ENCODE measurements at regions not wholly inside any gene's neighbourhood (a gene's known extent, or its start where the extent isn't known, plus 50 kb on each side); places are given as distances from the start of the nearest gene placed in this dataset.

DNA sequence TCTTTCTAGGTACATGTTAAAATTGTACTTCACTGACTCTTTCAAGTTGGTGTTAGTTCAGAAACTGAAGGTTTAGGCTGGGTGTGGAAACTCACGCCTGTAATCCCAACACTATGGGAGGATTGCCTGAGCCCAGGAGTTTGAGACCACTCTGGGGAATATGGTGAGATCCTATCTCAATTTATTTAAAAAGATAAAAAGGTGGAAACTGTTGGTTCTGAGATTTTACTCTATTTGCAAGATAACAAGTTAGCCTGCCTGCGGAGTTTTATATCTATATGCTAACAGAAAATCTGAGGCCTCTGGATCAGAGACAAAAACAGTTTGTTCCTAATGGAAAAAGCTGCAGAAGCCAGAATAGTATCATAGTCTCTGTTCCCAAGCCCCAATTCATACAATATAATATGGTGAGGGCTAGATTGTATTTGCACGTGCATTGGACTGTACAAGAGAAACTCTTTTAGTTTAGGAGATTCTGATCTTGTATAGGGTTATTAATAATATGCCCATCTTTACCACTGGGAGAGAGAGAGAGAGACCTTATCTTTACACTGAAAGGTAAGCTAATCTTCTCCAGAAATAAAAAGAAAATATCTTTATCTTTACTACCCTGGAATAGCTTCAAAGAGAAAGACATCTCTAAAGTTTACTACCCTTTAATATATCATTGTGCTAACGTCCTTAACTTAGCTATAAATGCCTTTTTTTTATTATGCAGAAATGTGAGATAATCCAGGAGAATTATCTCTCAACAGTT, 1267.6 kb downstream of the OTOL1 start:
- Histone ChIP-seq H3K4me3 (no peak overlapping the region), H3K36me3 (no peaks in the 10 kb centered on the region), H3K27me3 (ENCODE audit: low read depth) (no peaks in the 10 kb centered on the region), H3K27ac (no peak overlapping the region), H3K4me1 (no peaks in the 10 kb centered on the region), H3K9me3 (no peaks in the 10 kb centered on the region)
- intact Hi-C loops (cut with DNase I): no loop called here
- ATAC-seq: no peak
- TF ChIP-seq, protein P1, sequence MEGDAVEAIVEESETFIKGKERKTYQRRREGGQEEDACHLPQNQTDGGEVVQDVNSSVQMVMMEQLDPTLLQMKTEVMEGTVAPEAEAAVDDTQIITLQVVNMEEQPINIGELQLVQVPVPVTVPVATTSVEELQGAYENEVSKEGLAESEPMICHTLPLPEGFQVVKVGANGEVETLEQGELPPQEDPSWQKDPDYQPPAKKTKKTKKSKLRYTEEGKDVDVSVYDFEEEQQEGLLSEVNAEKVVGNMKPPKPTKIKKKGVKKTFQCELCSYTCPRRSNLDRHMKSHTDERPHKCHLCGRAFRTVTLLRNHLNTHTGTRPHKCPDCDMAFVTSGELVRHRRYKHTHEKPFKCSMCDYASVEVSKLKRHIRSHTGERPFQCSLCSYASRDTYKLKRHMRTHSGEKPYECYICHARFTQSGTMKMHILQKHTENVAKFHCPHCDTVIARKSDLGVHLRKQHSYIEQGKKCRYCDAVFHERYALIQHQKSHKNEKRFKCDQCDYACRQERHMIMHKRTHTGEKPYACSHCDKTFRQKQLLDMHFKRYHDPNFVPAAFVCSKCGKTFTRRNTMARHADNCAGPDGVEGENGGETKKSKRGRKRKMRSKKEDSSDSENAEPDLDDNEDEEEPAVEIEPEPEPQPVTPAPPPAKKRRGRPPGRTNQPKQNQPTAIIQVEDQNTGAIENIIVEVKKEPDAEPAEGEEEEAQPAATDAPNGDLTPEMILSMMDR (IDR thresholded peaks at IDR 0.05): no peak
- DNase-seq: no peak

DNA sequence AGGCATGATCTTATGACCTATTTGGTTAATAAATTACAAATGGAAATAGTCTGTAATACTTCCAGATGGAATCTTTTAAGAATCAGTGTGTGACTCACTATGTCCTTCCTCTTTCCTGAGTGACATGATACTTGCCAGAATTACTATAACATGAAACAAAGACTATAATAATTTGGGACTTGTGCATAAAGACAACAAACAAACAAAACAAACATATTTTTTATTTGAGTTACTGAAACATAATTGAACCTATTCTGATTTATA, 1268.1 kb downstream of the OTOL1 start:
- no peaks in the 10 kb centered on the region for H3K36me3 ChIP-seq
- no peaks in the 10 kb centered on the region for H3K27me3 ChIP-seq (ENCODE audit: low read depth)
- no peaks in the 10 kb centered on the region for H3K4me1 ChIP-seq
- no peaks in the 10 kb centered on the region for H3K9me3 ChIP-seq
- DNase-seq: no peak
- no peak overlapping the region for H3K27ac ChIP-seq
- intact Hi-C loops (cut with DNase I): no loop called here
- no peak overlapping the region for H3K4me3 ChIP-seq
- TF ChIP-seq, protein P1 (IDR thresholded peaks at IDR 0.05): no peak
- no peak for ATAC-seq

DNA sequence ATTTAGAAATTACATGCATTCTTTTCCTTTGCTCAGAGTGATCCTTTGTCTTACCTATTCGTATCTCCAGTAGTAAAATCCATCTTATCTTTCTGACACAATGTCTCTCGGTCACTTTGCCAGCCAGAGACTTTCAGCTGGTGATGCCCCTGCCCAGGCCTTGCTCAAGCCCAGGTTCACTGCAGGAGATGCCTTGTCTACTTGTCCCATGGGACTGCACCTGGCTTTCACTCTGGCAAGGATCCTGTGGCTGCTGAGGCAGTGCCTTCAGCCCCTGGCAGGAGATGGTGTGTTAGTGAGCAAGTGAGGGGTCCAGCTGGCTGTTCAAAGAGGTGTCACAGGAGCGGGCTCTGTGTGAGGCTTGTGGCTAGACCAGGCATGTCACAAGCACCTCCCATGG, 1268.9 kb downstream of the OTOL1 start:
- intact Hi-C loops (cut with DNase I): no loop called here
- H3K4me1 ChIP-seq: no peaks in the 10 kb centered on the region
- no peak overlapping the region for H3K27ac ChIP-seq
- no peaks in the 10 kb centered on the region for H3K9me3 ChIP-seq
- H3K36me3 ChIP-seq: no peaks in the 10 kb centered on the region
- no peaks in the 10 kb centered on the region for H3K27me3 ChIP-seq (ENCODE audit: low read depth)
- ATAC-seq (no peak), DNase-seq (no peak)
- TF ChIP-seq, protein P1 (IDR thresholded peaks at IDR 0.05): no peak
- H3K4me3 ChIP-seq: no peak overlapping the region

DNA sequence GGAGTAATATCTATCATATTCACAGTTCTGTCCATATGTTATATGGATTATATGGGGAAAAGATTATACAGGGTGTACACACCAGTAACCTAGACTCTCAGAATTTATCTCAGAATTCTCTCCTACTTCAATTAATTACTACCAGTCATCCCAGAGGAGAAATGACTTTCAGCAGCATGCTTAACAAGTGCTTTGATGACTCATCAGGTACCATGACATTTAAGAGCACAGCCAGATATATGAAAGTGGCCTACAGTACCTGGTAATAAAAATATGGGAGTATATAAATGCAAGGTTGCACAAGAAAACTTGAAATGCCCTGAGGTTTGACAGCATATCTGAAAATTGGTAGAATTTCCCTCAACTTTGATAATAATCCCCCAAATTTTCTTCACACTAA, 1273.0 kb downstream of the OTOL1 start:
- no peak for ATAC-seq
- intact Hi-C loops (cut with DNase I): no loop called here
- no peaks in the 10 kb centered on the region for H3K27me3 ChIP-seq (ENCODE audit: low read depth)

DNA sequence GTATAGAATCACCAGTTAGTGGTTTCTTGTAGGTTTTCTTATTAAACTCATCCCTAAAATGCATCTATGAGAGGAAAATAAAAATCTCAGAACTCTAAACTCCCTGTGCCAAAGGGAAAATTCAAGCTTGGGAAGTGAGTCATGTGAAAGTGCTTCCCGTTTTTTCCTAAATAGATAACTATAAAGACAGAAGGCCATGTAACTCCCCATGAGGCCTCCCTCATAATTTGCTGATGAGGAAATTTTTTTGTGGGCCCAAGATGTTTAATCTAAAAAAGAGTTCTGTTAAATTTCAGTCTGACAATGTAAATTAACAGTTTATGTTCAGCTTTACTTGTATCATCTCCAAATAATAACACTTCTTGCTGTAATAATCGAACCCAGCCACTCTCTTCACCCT, 1273.9 kb downstream of the OTOL1 start:
- no peaks in the 10 kb centered on the region for H3K36me3 ChIP-seq
- TF ChIP-seq, protein P1 (IDR thresholded peaks at IDR 0.05): no peak
- H3K4me3 ChIP-seq: no peak overlapping the region
- H3K9me3 ChIP-seq: no peaks in the 10 kb centered on the region
- ATAC-seq: no peak
- H3K4me1 ChIP-seq: no peaks in the 10 kb centered on the region
- DNase-seq: no peak
- no peak overlapping the region for H3K27ac ChIP-seq
- H3K27me3 ChIP-seq (ENCODE audit: low read depth): no peaks in the 10 kb centered on the region
- intact Hi-C loops (cut with DNase I): no loop called here

More for the DNA sequence above, 1273.0 kb downstream of the OTOL1 start:
- Histone ChIP-seq H3K9me3 (no peaks in the 10 kb centered on the region), H3K4me3 (no peak overlapping the region), H3K36me3 (no peaks in the 10 kb centered on the region), H3K4me1 (no peaks in the 10 kb centered on the region), H3K27ac (no peak overlapping the region)
- DNase-seq: no peak
- TF ChIP-seq, protein P1 (IDR thresholded peaks at IDR 0.05): no peak
